Tibial nerve (tissue), 3 donors: ENCODE measurements at regions not wholly inside any gene's neighbourhood (a gene's known extent, or its start where the extent isn't known, plus 50 kb on each side); places are given as distances from the start of the nearest gene placed in this dataset.

ENCODE experiments used
- POLR2A ChIP-seq, 2 donors: fragments of 450-650 bp; IDR thresholded peaks; one replicate each; pipeline ENCODE4 v1.6.1; 2017; ENCODE audit warnings: antibody characterized with exemption in 2 of 2, mild to moderate bottlenecking in 2 of 2, moderate library complexity in 2 of 2
- TF ChIP-seq, protein P1 (sequence below), 5 experiments: fragments of 200-600 bp in 3 of 5; fragments of 450-650 bp in 2 of 5; sonication (generic) in 3 of 5; IDR thresholded peaks; one replicate each; pipeline ENCODE4 v1.5.1; 2016 to 2019; ENCODE audit warnings: antibody characterized with exemption in 5 of 5, mild to moderate bottlenecking in 3 of 5, moderate library complexity in 2 of 5

- TF ChIP-seq POLR2A (IDR thresholded peaks at IDR 0.05) = no peak
- TF ChIP-seq, protein P1, sequence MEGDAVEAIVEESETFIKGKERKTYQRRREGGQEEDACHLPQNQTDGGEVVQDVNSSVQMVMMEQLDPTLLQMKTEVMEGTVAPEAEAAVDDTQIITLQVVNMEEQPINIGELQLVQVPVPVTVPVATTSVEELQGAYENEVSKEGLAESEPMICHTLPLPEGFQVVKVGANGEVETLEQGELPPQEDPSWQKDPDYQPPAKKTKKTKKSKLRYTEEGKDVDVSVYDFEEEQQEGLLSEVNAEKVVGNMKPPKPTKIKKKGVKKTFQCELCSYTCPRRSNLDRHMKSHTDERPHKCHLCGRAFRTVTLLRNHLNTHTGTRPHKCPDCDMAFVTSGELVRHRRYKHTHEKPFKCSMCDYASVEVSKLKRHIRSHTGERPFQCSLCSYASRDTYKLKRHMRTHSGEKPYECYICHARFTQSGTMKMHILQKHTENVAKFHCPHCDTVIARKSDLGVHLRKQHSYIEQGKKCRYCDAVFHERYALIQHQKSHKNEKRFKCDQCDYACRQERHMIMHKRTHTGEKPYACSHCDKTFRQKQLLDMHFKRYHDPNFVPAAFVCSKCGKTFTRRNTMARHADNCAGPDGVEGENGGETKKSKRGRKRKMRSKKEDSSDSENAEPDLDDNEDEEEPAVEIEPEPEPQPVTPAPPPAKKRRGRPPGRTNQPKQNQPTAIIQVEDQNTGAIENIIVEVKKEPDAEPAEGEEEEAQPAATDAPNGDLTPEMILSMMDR (IDR thresholded peaks at IDR 0.05) = no peak
These were observed 117.7 kb downstream of the MRPL36 start for GRCh38 chr5:1681955-1682354.
